ENCODE measurements at regions not wholly inside any gene's neighbourhood (a gene's known extent, or its start where the extent isn't known, plus 50 kb on each side); places are given as distances from the start of the nearest gene placed in this dataset.

- no peak for TF ChIP-seq YY1 (IDR thresholded peaks at IDR 0.05; ENCODE audit: insufficient read depth, insufficient read length)
- no peak for TF ChIP-seq SUZ12 (IDR thresholded peaks at IDR 0.05; ENCODE audit: extremely low read depth, insufficient read depth, insufficient read length)
Measured at GRCh38 chr16:86660623-86661022, 82.3 kb downstream of the FOXL1 start.
